NCI-H526 treated with DMSO at 0.1 percent for 48 hours (cell line): ENCODE measurements at regions not wholly inside any gene's neighbourhood (a gene's known extent, or its start where the extent isn't known, plus 50 kb on each side); places are given as distances from the start of the nearest gene placed in this dataset.
"Not testable (repeated sequence)": the region's sequence is repeated elsewhere in the genome, so short reads cannot be mapped to it uniquely, and the experiment has no call there.

ENCODE experiments used
- DNase-seq: peaks from one replicate; lab custom pipeline; 2025; lab: John Stamatoyannopoulos, UW

- DNase-seq: no peak
Measured at GRCh38 chr3:153221748-153222162, 59.7 kb downstream of the RAP2B start.

GRCh38 chr3:153226877-153227276 lies 64.9 kb downstream of the RAP2B start:
- not testable (repeated sequence) for DNase-seq

- not testable (repeated sequence) for DNase-seq
Measured at GRCh38 chr3:153230427-153230826, 68.4 kb downstream of the RAP2B start.

- not testable (repeated sequence) for DNase-seq
Measured at GRCh38 chr3:153231245-153231644, 69.2 kb downstream of the RAP2B start.

- not testable (repeated sequence) for DNase-seq
Measured at GRCh38 chr3:153232050-153232752, 70.2 kb downstream of the RAP2B start.

GRCh38 chr3:153232851-153233271 lies 70.8 kb downstream of the RAP2B start:
- DNase-seq: no peak

- no peak for DNase-seq
Measured at GRCh38 chr3:153233986-153234385, 72.0 kb downstream of the RAP2B start.

- DNase-seq: no peak
Measured at GRCh38 chr3:153242896-153243295, 80.9 kb downstream of the RAP2B start.

- DNase-seq: no peak
Measured at GRCh38 chr3:153244961-153245360, 82.9 kb downstream of the RAP2B start.

- DNase-seq: no peak
Measured at GRCh38 chr3:153245661-153246060, 83.6 kb downstream of the RAP2B start.

GRCh38 chr3:153246331-153246730 lies 84.3 kb downstream of the RAP2B start:
- no peak for DNase-seq

- DNase-seq: no peak
Measured at GRCh38 chr3:153246806-153247205, 84.8 kb downstream of the RAP2B start.

GRCh38 chr3:153247331-153248330 lies 85.6 kb downstream of the RAP2B start:
- no peak for DNase-seq

GRCh38 chr3:153248835-153249234 lies 86.8 kb downstream of the RAP2B start:
- DNase-seq: not testable (repeated sequence)

GRCh38 chr3:153249906-153250305 lies 87.9 kb downstream of the RAP2B start:
- DNase-seq: no peak

- no peak for DNase-seq
Measured at GRCh38 chr3:153250446-153250845, 88.4 kb downstream of the RAP2B start.

- DNase-seq: no peak
Measured at GRCh38 chr3:153252963-153253362, 90.9 kb downstream of the RAP2B start.

GRCh38 chr3:153254361-153254760 lies 92.3 kb downstream of the RAP2B start:
- DNase-seq: no peak

GRCh38 chr3:153257673-153258351 lies 95.8 kb downstream of the RAP2B start:
- DNase-seq: no peak

GRCh38 chr3:153259956-153260355 lies 97.9 kb downstream of the RAP2B start:
- DNase-seq: no peak

- DNase-seq: no peak
Measured at GRCh38 chr3:153260681-153261080, 98.7 kb downstream of the RAP2B start.

GRCh38 chr3:153266619-153267018 lies 104.6 kb downstream of the RAP2B start:
- DNase-seq: no peak
